Breast epithelium (tissue), 4 donors: ENCODE measurements at regions not wholly inside any gene's neighbourhood (a gene's known extent, or its start where the extent isn't known, plus 50 kb on each side); places are given as distances from the start of the nearest gene placed in this dataset.

Experiments
- DNase-seq, 2 donors: peaks; one replicate each; pipeline ENCODE4 v3.0.0-alpha.2; 2019; ENCODE audit warnings: low spot score in 2 of 2
- H3K27ac ChIP-seq, 2 donors: fragments of 200-600 bp; sonication (generic) in 1 of 2; one replicate each; pipeline ENCODE4 v1.5.1; 2016 to 2019; ENCODE audit warnings: mild to moderate bottlenecking in 1 of 2
- H3K27me3 ChIP-seq, 2 donors: fragments of 200-600 bp; sonication (generic) in 1 of 2; one replicate each; pipeline versions ENCODE4 v1.5.1 to v1.6.0; 2017 to 2019; ENCODE audit warnings: control low read depth in 1 of 2, mild to moderate bottlenecking in 1 of 2
- H3K36me3 ChIP-seq: fragments of 200-600 bp; one replicate; pipeline ENCODE4 v1.5.1; 2019
- H3K4me1 ChIP-seq, 2 donors: fragments of 200-600 bp; sonication (generic); one replicate each; pipeline ENCODE4 v1.5.1; 2016 to 2019; ENCODE audit warnings: control low read depth in 1 of 2
- H3K4me3 ChIP-seq, 3 donors: fragments of 200-600 bp; sonication (generic); 1 replicate in 2 of 3; 2 replicates in 1 of 3; pipeline ENCODE4 v1.5.1; 2016 to 2019; ENCODE audit warnings: mild to moderate bottlenecking in 3 of 3, moderate library complexity in 2 of 3
- H3K9me3 ChIP-seq, 2 donors: fragments of 200-600 bp; sonication (generic) in 1 of 2; one replicate each; pipeline ENCODE4 v1.5.1; 2016 to 2019; ENCODE audit warnings: control low read depth in 1 of 2
- CTCF ChIP-seq, 3 donors: fragments of 450-650 bp; IDR thresholded peaks; one replicate each; pipeline ENCODE4 v1.5.1; 2016 to 2017; ENCODE audit warnings: antibody characterized with exemption in 3 of 3, mild to moderate bottlenecking in 3 of 3, moderate library complexity in 3 of 3
- POLR2A ChIP-seq: fragments of 450-650 bp; IDR thresholded peaks from one replicate; pipeline ENCODE4 v1.6.1; 2016; ENCODE audit warnings: antibody characterized with exemption, mild to moderate bottlenecking, moderate library complexity
- POLR2AphosphoS5 ChIP-seq, 3 donors: sonication (generic); formaldehyde crosslinking; IDR thresholded peaks; one replicate each; pipeline ENCODE4 v1.6.1; 2017; ENCODE audit warnings: antibody characterized with exemption in 3 of 3
- intact Hi-C: fragments of 100-400 bp; cut with DNase I; formaldehyde crosslinking; loops from one replicate; pipeline ENCODE4 v1.15.1; 2023; ENCODE audit warnings: low total_unique reads

- TF ChIP-seq CTCF (IDR thresholded peaks at IDR 0.05): no peak
- TF ChIP-seq POLR2AphosphoS5 (IDR thresholded peaks at IDR 0.05): no peak
- no peak for TF ChIP-seq POLR2A
- intact Hi-C loops: no loop called here
- H3K36me3 ChIP-seq: no peaks in the 10 kb centered on the region
- no peaks in the 10 kb centered on the region for H3K9me3 ChIP-seq
- no peak overlapping the region for H3K27ac ChIP-seq
- no peak overlapping the region for H3K4me3 ChIP-seq
- no peak for DNase-seq
- no peaks in the 10 kb centered on the region for H3K4me1 ChIP-seq
- H3K27me3 ChIP-seq: no peaks in the 10 kb centered on the region
These were observed 74.2 kb downstream of the LEPR start for GRCh38 chr1:65494671-65495070.

GRCh38 chr1:65495137-65495536, 74.7 kb downstream of the LEPR start:
- no peak for DNase-seq
- Histone ChIP-seq H3K27ac (no peak overlapping the region), H3K36me3 (no peaks in the 10 kb centered on the region), H3K4me1 (no peaks in the 10 kb centered on the region), H3K9me3 (no peaks in the 10 kb centered on the region), H3K27me3 (no peaks in the 10 kb centered on the region), H3K4me3 (no peak overlapping the region)
- TF ChIP-seq POLR2AphosphoS5 (IDR thresholded peaks at IDR 0.05) (no peak), CTCF (IDR thresholded peaks at IDR 0.05) (no peak), POLR2A (no peak)
- intact Hi-C loops: no loop called here

GRCh38 chr1:65497256-65497830, 76.9 kb downstream of the LEPR start:
- Histone ChIP-seq H3K36me3 (no peaks in the 10 kb centered on the region), H3K27ac (no peak overlapping the region), H3K9me3 (no peaks in the 10 kb centered on the region), H3K27me3 (no peaks in the 10 kb centered on the region), H3K4me1 (no peaks in the 10 kb centered on the region), H3K4me3 (no peak overlapping the region)
- TF ChIP-seq CTCF (IDR thresholded peaks at IDR 0.05): no peak
- no peak for TF ChIP-seq POLR2A
- TF ChIP-seq POLR2AphosphoS5 (IDR thresholded peaks at IDR 0.05): no peak
- intact Hi-C loops: no loop called here
- no peak for DNase-seq

- Histone ChIP-seq H3K4me3 (no peak overlapping the region), H3K9me3 (no peaks in the 10 kb centered on the region), H3K27ac (no peak overlapping the region), H3K27me3 (no peaks in the 10 kb centered on the region), H3K4me1 (no peaks in the 10 kb centered on the region), H3K36me3 (no peaks in the 10 kb centered on the region)
- TF ChIP-seq POLR2AphosphoS5 (IDR thresholded peaks at IDR 0.05) (no peak), POLR2A (no peak), CTCF (IDR thresholded peaks at IDR 0.05) (no peak)
- DNase-seq: no peak
- intact Hi-C loops: no loop called here
These were observed 83.0 kb downstream of the LEPR start for GRCh38 chr1:65503427-65503826.

- Histone ChIP-seq H3K4me1 (no peaks in the 10 kb centered on the region), H3K9me3 (no peaks in the 10 kb centered on the region), H3K36me3 (no peaks in the 10 kb centered on the region), H3K4me3 (no peak overlapping the region), H3K27ac (no peak overlapping the region), H3K27me3 (no peaks in the 10 kb centered on the region)
- no peak for TF ChIP-seq POLR2AphosphoS5 (IDR thresholded peaks at IDR 0.05)
- TF ChIP-seq POLR2A: no peak
- TF ChIP-seq CTCF (IDR thresholded peaks at IDR 0.05): no peak
- no peak for DNase-seq
- intact Hi-C loops: no loop called here
These were observed 83.8 kb downstream of the LEPR start for GRCh38 chr1:65504263-65504662.
